PFSK-1 (cell line): ENCODE measurements at regions not wholly inside any gene's neighbourhood (a gene's known extent, or its start where the extent isn't known, plus 50 kb on each side); places are given as distances from the start of the nearest gene placed in this dataset.

Source experiments
- POLR2AphosphoS5 ChIP-seq: IDR thresholded peaks from 2 replicates; pipeline ENCODE4 v1.6.1; 2012; ENCODE audit warnings: low read depth, mild to moderate bottlenecking, control low read depth, low read length, moderate library complexity
- REST ChIP-seq, 2 experiments: IDR thresholded peaks; 2 replicates each; pipeline versions ENCODE4 v1.6.1 to v1.8.0; 2011 to 2012; ENCODE audit warnings: low read depth in 2 of 2, low read length in 2 of 2, control low read depth in 1 of 2, inconsistent platforms in 1 of 2, mild to moderate bottlenecking in 1 of 2, moderate library complexity in 1 of 2; ENCODE audit not compliant: insufficient read depth in 1 of 2
- SIN3A ChIP-seq: IDR thresholded peaks from 2 replicates; pipeline ENCODE4 v1.6.1; 2012; ENCODE audit warnings: mild to moderate bottlenecking, low read length, moderate library complexity, borderline replicate concordance; ENCODE audit not compliant: insufficient read depth
- TAF1 ChIP-seq: IDR thresholded peaks from 2 replicates; pipeline ENCODE4 v1.6.1; 2012; ENCODE audit warnings: low read length, control low read depth, borderline replicate concordance; ENCODE audit not compliant: insufficient read depth

GRCh38 chr15:62579842-62580241 lies 414.8 kb upstream of the C2CD4B start:
- TF ChIP-seq TAF1: no peak
- no peak for TF ChIP-seq SIN3A
- no peak for TF ChIP-seq POLR2AphosphoS5
- TF ChIP-seq REST (IDR thresholded peaks at IDR 0.05; ENCODE audit: insufficient read depth in 1 of 2, low read depth in 2 of 2, low read length in 2 of 2): no peak
